CD4-positive, CD25-positive, alpha-beta regulatory T cell (primary cell): ENCODE measurements at regions not wholly inside any gene's neighbourhood (a gene's known extent, or its start where the extent isn't known, plus 50 kb on each side); places are given as distances from the start of the nearest gene placed in this dataset.

Source experiments
- ATAC-seq, 2 donors: fragments of 150-1000 bp; cut with Tn5 transposase; one replicate each; pipeline ENCODE4 v1.10.0; 2021; ENCODE audit warnings: low read depth in 2 of 2, moderate number of reproducible peaks in 2 of 2, moderate library complexity in 1 of 2
- DNase-seq, 3 donors: peaks; one replicate each; pipeline versions ENCODE4 v3.0.0 to v3.0.0-alpha.2; 2012 to 2022; ENCODE audit warnings: mixed read lengths in 1 of 3
- H3K27ac ChIP-seq: one replicate; pipeline ENCODE4 v1.7.0; 2013; ENCODE audit warnings: mild to moderate bottlenecking, low read length; ENCODE audit not compliant: insufficient read depth, poor library complexity, severe bottlenecking
- H3K27me3 ChIP-seq: one replicate; pipeline ENCODE4 v1.7.0; 2013; ENCODE audit warnings: low read length; ENCODE audit not compliant: control insufficient read depth, insufficient read depth
- H3K36me3 ChIP-seq: one replicate; pipeline ENCODE4 v1.7.0; 2013; ENCODE audit warnings: mild to moderate bottlenecking, low read length, moderate library complexity; ENCODE audit not compliant: control insufficient read depth, insufficient read depth
- H3K4me1 ChIP-seq: 2 replicates; pipeline ENCODE4 v1.7.0; 2013; ENCODE audit warnings: mild to moderate bottlenecking, low read length; ENCODE audit not compliant: insufficient read depth, control insufficient read depth, poor library complexity, severe bottlenecking
- H3K4me3 ChIP-seq: one replicate; pipeline ENCODE4 v1.7.0; 2013; ENCODE audit warnings: low read depth, mild to moderate bottlenecking, low read length, moderate library complexity
- H3K9me3 ChIP-seq, 2 experiments: 1 replicate in 1 of 2; 2 replicates in 1 of 2; pipeline ENCODE4 v1.7.0; 2013; ENCODE audit warnings: low read length in 2 of 2, mild to moderate bottlenecking in 1 of 2, moderate library complexity in 1 of 2; ENCODE audit not compliant: control insufficient read depth in 2 of 2
- H3K27ac Mint-ChIP-seq, 3 donors: one replicate each; pipeline ENCODE4 v1.8.0; 2020 to 2022; ENCODE audit warnings: mild to moderate bottlenecking in 3 of 3, mixed read lengths in 3 of 3, moderate library complexity in 2 of 3
- H3K27me3 Mint-ChIP-seq: one replicate; pipeline ENCODE4 v1.8.0; 2022; ENCODE audit warnings: mild to moderate bottlenecking, mixed read lengths
- H3K36me3 Mint-ChIP-seq: one replicate; pipeline ENCODE4 v1.8.0; 2020; ENCODE audit warnings: mixed read lengths
- H3K4me1 Mint-ChIP-seq, 4 donors: one replicate each; pipeline ENCODE4 v1.8.0; 2020 to 2022; ENCODE audit warnings: mixed read lengths in 4 of 4, mild to moderate bottlenecking in 1 of 4
- H3K4me3 Mint-ChIP-seq, 4 donors: one replicate each; pipeline ENCODE4 v1.8.0; 2020 to 2022; ENCODE audit warnings: mild to moderate bottlenecking in 4 of 4, mixed read lengths in 4 of 4, moderate library complexity in 3 of 4
- H3K9me3 Mint-ChIP-seq, 7 donors: one replicate each; pipeline ENCODE4 v1.8.0; 2020 to 2022; ENCODE audit warnings: mixed read lengths in 7 of 7, mild to moderate bottlenecking in 3 of 7, moderate library complexity in 2 of 7

- Mint-ChIP-seq H3K4me1 (no peaks in the 10 kb centered on the region), H3K9me3 (peaks cover 0 to 11% (median 1%) of the 10 kb centered on the region in 7 donors), H3K27ac (no peak overlapping the region), H3K27me3 (no peaks in the 10 kb centered on the region), H3K36me3 (no peaks in the 10 kb centered on the region), H3K4me3 (no peak overlapping the region)
- Histone ChIP-seq H3K4me3 (no peak overlapping the region), H3K27ac (no peak overlapping the region), H3K27me3 (no peaks in the 10 kb centered on the region), H3K4me1 (no peaks in the 10 kb centered on the region), H3K36me3 (no peaks in the 10 kb centered on the region), H3K9me3 (peaks cover 0 to 5% of the 10 kb centered on the region in 2 experiments)
- DNase-seq (no peak), ATAC-seq (no peak)
Observed at GRCh38 chr2:193818801-193819499, 1624.2 kb upstream of the TMEFF2 start.

GRCh38 chr2:193816008-193816407, 1621.3 kb upstream of the TMEFF2 start:
- Mint-ChIP-seq H3K27me3 (no peaks in the 10 kb centered on the region), H3K36me3 (no peaks in the 10 kb centered on the region), H3K27ac (no peak overlapping the region), H3K4me3 (no peak overlapping the region), H3K9me3 (peaks cover 0 to 4% (median 0%) of the 10 kb centered on the region in 7 donors), H3K4me1 (no peaks in the 10 kb centered on the region)
- no peak overlapping the region for H3K4me3 ChIP-seq
- no peaks in the 10 kb centered on the region for H3K27me3 ChIP-seq
- no peak overlapping the region for H3K27ac ChIP-seq
- ATAC-seq (no peak), DNase-seq (no peak)
- peaks cover 0 to 5% of the 10 kb centered on the region in 2 experiments for H3K9me3 ChIP-seq
- H3K36me3 ChIP-seq = no peaks in the 10 kb centered on the region
- H3K4me1 ChIP-seq = no peaks in the 10 kb centered on the region

DNA sequence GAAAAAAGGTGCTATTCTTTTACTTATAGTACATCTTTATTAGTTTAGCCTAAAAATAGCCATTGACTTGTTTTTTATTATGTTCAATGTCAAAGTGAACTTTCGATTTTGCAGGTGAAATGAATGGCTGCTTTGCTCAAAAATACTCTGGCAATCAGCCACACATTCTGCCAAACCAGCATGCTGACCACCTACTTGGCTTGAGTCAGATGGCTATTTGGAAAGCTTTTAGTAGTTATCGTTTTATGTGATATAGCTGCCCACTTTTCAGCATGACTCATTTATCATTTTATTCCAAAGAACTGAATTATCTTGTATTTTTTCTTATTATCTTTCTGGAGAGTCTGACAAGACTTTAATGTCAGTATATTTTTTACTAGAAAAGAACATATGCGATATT, 1615.8 kb upstream of the TMEFF2 start:
- no peaks in the 10 kb centered on the region for H3K36me3 Mint-ChIP-seq
- Histone ChIP-seq H3K4me1 (no peaks in the 10 kb centered on the region), H3K4me3 (no peak overlapping the region), H3K36me3 (no peaks in the 10 kb centered on the region), H3K27ac (no peak overlapping the region), H3K9me3 (peaks cover 0 to 2% of the 10 kb centered on the region in 2 experiments), H3K27me3 (no peaks in the 10 kb centered on the region)
- no peak overlapping the region for H3K27ac Mint-ChIP-seq
- H3K27me3 Mint-ChIP-seq = no peaks in the 10 kb centered on the region
- no peak for DNase-seq
- no peak for ATAC-seq
- H3K4me3 Mint-ChIP-seq = no peak overlapping the region
- H3K9me3 Mint-ChIP-seq = peaks cover 0 to 4% (median 0%) of the 10 kb centered on the region in 7 donors
- no peaks in the 10 kb centered on the region for H3K4me1 Mint-ChIP-seq

DNA sequence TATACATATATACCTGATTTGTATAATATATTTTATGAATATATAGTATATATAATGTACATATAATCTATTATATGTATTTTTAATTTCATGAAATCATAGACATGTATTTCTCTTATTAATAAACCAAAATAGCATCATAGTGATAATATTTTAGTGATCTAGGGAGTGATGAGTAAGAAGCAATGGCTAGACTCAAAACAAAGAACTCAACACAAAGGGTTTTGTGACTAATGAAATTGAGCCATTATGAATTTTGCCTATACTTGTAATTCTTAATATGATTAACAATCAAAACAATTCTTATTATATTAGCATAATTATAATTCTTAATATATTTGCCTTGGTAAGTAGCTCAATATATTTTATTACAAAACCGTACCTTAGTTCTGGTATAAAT, 1614.1 kb upstream of the TMEFF2 start:
- ATAC-seq (no peak), DNase-seq (no peak)
- Histone ChIP-seq H3K36me3 (no peaks in the 10 kb centered on the region), H3K27ac (no peak overlapping the region), H3K4me1 (no peaks in the 10 kb centered on the region), H3K4me3 (no peak overlapping the region), H3K27me3 (no peaks in the 10 kb centered on the region), H3K9me3 (peaks cover 0 to 2% of the 10 kb centered on the region in 2 experiments)
- no peak overlapping the region for H3K27ac Mint-ChIP-seq
- peaks cover 0 to 4% (median 0%) of the 10 kb centered on the region in 7 donors for H3K9me3 Mint-ChIP-seq
- H3K4me3 Mint-ChIP-seq = no peak overlapping the region
- no peaks in the 10 kb centered on the region for H3K36me3 Mint-ChIP-seq
- H3K4me1 Mint-ChIP-seq = no peaks in the 10 kb centered on the region
- H3K27me3 Mint-ChIP-seq = no peaks in the 10 kb centered on the region

GRCh38 chr2:193806088-193806774, 1611.5 kb upstream of the TMEFF2 start:
- Mint-ChIP-seq H3K27ac (no peak overlapping the region), H3K4me3 (no peak overlapping the region), H3K9me3 (peaks cover 0 to 2% (median 0%) of the 10 kb centered on the region in 7 donors), H3K4me1 (no peaks in the 10 kb centered on the region), H3K36me3 (no peaks in the 10 kb centered on the region), H3K27me3 (no peaks in the 10 kb centered on the region)
- Histone ChIP-seq H3K9me3 (peaks cover 0 to 2% of the 10 kb centered on the region in 2 experiments), H3K27me3 (no peaks in the 10 kb centered on the region), H3K27ac (no peak overlapping the region), H3K4me3 (no peak overlapping the region), H3K4me1 (no peaks in the 10 kb centered on the region), H3K36me3 (no peaks in the 10 kb centered on the region)
- no peak for ATAC-seq
- no peak for DNase-seq

GRCh38 chr2:193796847-193797246, 1602.1 kb upstream of the TMEFF2 start:
- no peaks in the 10 kb centered on the region for H3K36me3 ChIP-seq
- no peaks in the 10 kb centered on the region for H3K36me3 Mint-ChIP-seq
- no peaks in the 10 kb centered on the region for H3K9me3 ChIP-seq
- H3K4me3 Mint-ChIP-seq = no peak overlapping the region
- no peaks in the 10 kb centered on the region for H3K4me1 ChIP-seq
- DNase-seq (no peak), ATAC-seq (no peak)
- H3K4me3 ChIP-seq = no peak overlapping the region
- no peaks in the 10 kb centered on the region for H3K4me1 Mint-ChIP-seq
- no peaks in the 10 kb centered on the region for H3K27me3 ChIP-seq
- H3K27ac ChIP-seq = no peak overlapping the region
- H3K27ac Mint-ChIP-seq = no peak overlapping the region
- no peaks in the 10 kb centered on the region for H3K27me3 Mint-ChIP-seq
- peaks cover 0 to 4% (median 0%) of the 10 kb centered on the region in 7 donors for H3K9me3 Mint-ChIP-seq

GRCh38 chr2:193793914-193794313, 1599.2 kb upstream of the TMEFF2 start:
- no peak for ATAC-seq

DNA sequence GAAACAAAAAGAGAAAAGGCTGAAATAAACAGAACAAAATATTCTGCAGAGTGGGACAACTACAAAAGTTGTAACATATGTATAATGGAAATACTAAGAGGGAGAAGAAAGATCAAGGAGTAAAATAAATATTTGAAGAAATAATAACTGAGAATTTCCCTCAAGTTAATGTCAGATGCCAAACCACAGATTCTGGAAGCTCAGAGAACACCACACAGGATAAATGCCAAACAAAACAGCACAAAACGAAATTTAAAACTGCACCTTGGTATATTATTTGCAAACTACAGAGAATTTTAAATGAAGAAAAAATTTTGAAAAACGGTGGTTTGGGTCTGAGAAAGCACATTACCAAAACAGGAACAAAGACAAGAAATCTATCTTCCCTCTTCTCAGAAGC, 1588.9 kb upstream of the TMEFF2 start:
- no peak for ATAC-seq
- H3K27me3 Mint-ChIP-seq = no peaks in the 10 kb centered on the region
- Histone ChIP-seq H3K4me3 (no peak overlapping the region), H3K27ac (no peak overlapping the region), H3K36me3 (no peaks in the 10 kb centered on the region), H3K27me3 (no peaks in the 10 kb centered on the region), H3K9me3 (no peaks in the 10 kb centered on the region), H3K4me1 (no peaks in the 10 kb centered on the region)
- no peak overlapping the region for H3K27ac Mint-ChIP-seq
- no peaks in the 10 kb centered on the region for H3K4me1 Mint-ChIP-seq
- no peaks in the 10 kb centered on the region for H3K36me3 Mint-ChIP-seq
- no peak overlapping the region for H3K4me3 Mint-ChIP-seq
- no peak for DNase-seq
- H3K9me3 Mint-ChIP-seq = peaks cover 0 to 7% (median 2%) of the 10 kb centered on the region in 7 donors

More at GRCh38 chr2:193793914-193794313, 1599.2 kb upstream of the TMEFF2 start:
- Histone ChIP-seq H3K27me3 (no peaks in the 10 kb centered on the region), H3K27ac (no peak overlapping the region), H3K4me1 (no peaks in the 10 kb centered on the region), H3K4me3 (no peak overlapping the region), H3K9me3 (no peaks in the 10 kb centered on the region), H3K36me3 (no peaks in the 10 kb centered on the region)
- peaks cover 0 to 4% (median 0%) of the 10 kb centered on the region in 7 donors for H3K9me3 Mint-ChIP-seq
- no peaks in the 10 kb centered on the region for H3K27me3 Mint-ChIP-seq
- H3K27ac Mint-ChIP-seq = no peak overlapping the region
- H3K4me1 Mint-ChIP-seq = no peaks in the 10 kb centered on the region
- no peak overlapping the region for H3K4me3 Mint-ChIP-seq
- no peaks in the 10 kb centered on the region for H3K36me3 Mint-ChIP-seq
- no peak for DNase-seq
